Suppressor macrophage treated with lipopolysaccharide for 4 hours (primary cell): ENCODE measurements at regions not wholly inside any gene's neighbourhood (a gene's known extent, or its start where the extent isn't known, plus 50 kb on each side); places are given as distances from the start of the nearest gene placed in this dataset.

Experiments
- DNase-seq: peaks from one replicate; pipeline ENCODE4 v3.0.0-alpha.2; 2020

- no peak for DNase-seq
Measured at GRCh38 chr5:128591598-128592455, 53.8 kb upstream of the FBN2 start.

- DNase-seq = no peak
Measured at GRCh38 chr5:128596071-128596470, 58.0 kb upstream of the FBN2 start.

- DNase-seq = no peak
Measured at GRCh38 chr5:128597156-128597555, 59.1 kb upstream of the FBN2 start.

- DNase-seq = no peak
Measured at GRCh38 chr5:128613128-128613527, 75.1 kb upstream of the FBN2 start.

- no peak for DNase-seq
Measured at GRCh38 chr5:128613766-128614165, 75.7 kb upstream of the FBN2 start.

GRCh38 chr5:128615578-128615977 is 77.5 kb upstream of the FBN2 start:
- DNase-seq = no peak

DNA sequence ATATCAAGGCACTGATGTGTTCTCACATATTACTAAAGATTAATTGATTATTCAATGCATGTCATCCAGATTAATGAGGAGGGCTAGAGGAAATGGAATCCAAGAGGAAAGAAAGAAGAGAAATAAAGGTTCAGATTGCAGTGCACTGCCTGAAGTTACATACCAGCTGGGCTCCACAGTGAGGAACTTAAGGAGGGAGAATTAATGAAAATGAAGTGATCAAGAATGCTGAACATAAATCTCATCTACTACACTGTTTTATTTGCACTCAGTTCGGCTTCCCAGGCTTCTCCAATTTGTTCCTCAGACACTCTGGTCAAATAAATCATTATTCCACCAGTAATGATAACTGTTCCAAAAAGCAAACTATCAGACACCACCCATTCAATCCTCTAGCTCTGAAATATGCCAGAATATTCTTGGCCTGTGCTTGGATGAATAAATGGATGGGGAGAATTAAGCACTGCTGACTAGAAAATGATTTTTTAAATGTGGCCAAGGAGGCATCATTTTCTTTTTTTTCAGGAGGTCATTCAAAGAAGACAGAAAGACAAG is 88.6 kb upstream of the FBN2 start:
- no peak for DNase-seq

DNA sequence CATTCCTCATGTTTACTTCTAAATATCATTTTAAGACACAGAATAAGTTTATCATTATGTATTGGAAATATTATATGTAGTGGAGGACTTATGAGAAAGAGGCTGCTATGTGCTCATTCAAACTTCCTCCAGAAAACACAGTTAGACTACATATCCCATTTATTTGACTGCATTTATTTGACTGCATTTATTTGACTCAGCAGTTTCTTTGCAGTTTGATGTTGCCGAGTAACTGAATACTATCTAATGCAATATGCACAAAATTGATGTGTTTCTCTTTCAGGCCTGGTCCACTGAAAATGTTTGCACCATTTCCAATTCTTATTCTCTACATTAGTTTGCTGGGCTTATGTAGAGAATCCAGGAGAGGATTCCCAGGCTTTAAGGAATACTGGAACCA is 89.9 kb upstream of the FBN2 start:
- no peak for DNase-seq

DNA sequence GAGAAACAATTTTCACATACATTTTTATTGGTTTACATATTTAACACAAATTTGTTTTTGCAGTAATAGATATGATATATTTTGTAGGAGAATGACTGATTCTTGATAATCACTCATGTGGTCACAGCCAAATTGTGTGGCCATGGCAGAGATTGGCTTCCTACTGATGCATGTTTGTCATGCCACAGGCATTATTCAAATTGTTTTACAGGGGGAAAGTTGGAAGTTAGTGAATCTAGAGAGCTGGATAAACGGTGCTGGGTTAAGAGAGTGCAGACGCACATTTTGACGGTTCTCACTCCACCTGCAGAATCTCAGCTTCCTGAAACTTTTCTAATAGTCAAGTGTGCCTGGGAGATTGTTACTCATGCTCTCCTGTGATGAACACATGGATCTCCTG is 91.1 kb upstream of the FBN2 start:
- DNase-seq = no peak

GRCh38 chr5:128630121-128630520 is 92.1 kb upstream of the FBN2 start:
- DNase-seq = no peak

DNA sequence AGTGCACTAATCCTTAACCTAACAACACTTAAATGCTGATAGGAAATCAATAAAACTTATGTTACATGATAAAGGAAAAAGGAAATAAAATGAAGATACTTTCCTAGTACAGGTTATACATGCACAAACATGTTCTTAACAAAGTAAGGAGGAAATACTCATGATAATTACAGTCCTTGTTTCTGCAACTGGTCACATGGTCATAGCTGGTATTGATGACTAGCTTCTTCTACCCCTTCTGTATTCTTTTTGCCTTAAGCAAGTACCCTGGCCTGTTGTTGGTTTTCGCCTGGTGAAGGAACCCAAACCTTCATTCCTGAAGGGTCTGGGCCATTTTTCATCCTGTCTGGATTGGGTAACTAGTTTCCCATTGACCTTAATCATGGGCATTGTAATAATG is 93.7 kb upstream of the FBN2 start:
- DNase-seq = no peak

- DNase-seq = no peak
Measured at GRCh38 chr5:128632264-128632663, 94.2 kb upstream of the FBN2 start.

- no peak for DNase-seq
Measured at GRCh38 chr5:128633901-128634300, 95.9 kb upstream of the FBN2 start.

GRCh38 chr5:128635379-128635778 is 97.3 kb upstream of the FBN2 start:
- DNase-seq = no peak

DNA sequence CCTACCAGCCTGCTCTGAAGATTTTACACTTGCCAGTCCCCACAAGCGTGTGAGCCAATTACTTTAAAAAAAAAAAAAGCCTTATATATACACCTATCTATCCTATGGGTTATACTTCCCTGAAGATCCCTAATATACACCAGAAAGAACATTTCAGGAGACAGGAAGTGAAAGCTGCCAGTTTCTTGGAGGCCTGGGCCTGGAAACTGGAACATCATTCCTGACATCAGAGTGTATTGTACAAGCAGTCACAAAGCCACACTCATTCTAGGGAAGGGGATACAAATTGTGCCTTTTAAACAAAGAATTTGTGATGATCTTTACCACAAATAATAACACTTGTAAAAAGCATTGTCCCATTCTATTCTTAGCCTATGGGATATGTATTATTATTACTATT is 98.3 kb upstream of the FBN2 start:
- DNase-seq = no peak

DNA sequence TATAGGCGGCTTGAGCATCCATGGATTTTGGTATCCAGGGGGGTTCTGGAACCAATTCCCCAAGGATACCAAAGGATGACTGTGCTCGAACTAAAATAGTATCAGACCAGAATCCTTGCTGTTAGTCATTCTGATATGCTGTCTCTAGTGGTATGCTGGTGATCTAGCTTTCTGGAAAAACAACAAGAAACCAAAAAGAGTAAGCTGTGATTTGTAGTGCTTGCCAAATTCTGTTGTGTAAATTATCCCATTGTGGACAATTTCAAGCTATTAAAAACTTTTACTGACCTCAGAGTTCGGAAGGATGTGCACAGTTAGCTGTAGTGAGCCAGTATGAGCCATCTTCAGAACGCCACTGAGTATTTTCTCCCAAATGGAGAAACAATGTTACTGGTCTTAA is 99.0 kb upstream of the FBN2 start:
- DNase-seq = no peak

- no peak for DNase-seq
Measured at GRCh38 chr5:128641861-128642260, 103.8 kb upstream of the FBN2 start.

DNA sequence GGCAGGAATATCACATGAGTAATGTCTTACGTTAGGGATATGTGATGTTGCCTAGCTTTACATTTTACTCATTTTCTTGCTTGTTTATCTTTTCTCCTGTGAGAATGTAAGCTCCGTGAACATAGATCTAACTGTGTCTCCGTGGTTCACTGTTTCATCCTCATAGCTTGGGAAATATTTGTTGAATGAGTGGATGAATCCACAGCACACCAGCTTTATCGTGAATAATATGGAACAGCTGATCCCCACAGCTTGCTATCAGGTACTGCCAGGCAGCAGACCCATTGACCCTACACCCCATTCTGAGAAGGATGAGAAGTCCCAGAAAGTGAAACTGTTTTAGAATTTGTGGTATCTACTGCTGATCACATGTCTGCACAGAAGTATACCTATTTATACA is 106.8 kb upstream of the FBN2 start:
- DNase-seq = no peak

- no peak for DNase-seq
Measured at GRCh38 chr5:128645581-128645980, 107.5 kb upstream of the FBN2 start.

- DNase-seq = no peak
Measured at GRCh38 chr5:128646176-128646575, 108.1 kb upstream of the FBN2 start.

GRCh38 chr5:128649192-128649591 is 111.1 kb upstream of the FBN2 start:
- no peak for DNase-seq

DNA sequence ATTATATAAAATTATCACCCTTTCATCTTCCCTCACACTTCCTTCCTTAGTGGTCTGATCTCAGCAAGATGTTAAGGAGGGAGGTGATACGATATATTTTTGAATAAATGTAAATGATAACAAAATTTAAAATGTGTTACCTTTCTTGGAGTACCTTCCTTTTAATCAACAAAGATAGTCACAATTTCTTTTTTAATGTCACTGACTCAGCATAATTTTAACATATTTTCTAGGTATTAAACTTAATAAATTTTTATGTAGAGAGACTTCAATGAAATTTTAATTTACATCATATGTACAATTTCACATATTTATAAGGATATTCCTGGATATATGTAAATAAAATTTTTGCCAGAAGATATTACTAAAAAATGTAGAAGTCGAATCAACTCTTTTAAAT is 125.0 kb upstream of the FBN2 start:
- DNase-seq = no peak

DNA sequence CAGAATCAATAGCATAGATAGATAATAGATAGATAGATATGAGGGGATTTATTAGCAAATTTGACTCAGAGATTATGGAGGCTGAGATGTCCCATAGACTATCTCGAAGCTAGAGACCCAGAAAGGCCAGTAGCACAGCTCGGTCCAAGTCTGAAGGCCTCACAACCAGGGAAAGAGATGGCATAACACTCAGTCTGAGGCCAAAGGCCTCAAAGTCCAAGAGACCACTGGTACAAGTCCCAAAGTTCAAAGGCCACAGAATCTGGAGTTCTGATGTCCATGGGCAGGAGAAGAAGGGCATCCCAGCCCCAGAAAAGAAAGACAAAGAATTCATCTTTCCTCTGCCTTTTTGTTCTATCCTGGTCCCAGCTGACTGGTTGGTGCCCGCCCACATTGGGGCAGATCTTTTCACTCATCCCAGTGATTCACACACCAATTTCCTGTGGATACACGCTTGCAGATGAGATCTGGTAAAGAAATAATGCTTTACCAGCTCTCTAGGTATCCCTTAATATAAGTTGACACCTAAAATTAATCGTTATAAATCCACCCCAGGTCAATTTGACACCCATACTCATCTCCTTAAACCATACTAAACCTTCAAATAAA is 127.8 kb upstream of the FBN2 start:
- DNase-seq = no peak

GRCh38 chr5:128667152-128667551 is 129.1 kb upstream of the FBN2 start:
- DNase-seq = no peak

DNA sequence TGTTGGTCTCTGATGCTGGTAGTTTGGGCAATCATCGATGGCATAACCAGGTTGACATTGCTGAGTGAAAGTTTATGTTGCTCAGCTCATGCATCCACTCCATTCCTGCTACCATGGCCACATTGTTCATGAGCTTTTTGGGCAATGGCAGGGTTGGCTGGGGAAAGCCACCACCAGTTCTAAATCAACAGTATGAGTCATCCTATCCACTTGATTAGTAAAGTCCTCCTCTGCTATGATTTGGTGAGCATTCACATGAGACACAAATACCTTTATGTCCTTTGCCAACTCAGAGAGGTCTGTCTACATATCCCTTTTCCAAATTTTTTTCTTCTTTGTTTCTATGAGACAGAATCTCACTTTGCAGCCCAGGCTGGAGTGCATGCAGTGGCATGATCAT is 129.7 kb upstream of the FBN2 start:
- DNase-seq = no peak
